ENCODE measurements at regions not wholly inside any gene's neighbourhood (a gene's known extent, or its start where the extent isn't known, plus 50 kb on each side); places are given as distances from the start of the nearest gene placed in this dataset.
"Not testable (repeated sequence)": the region's sequence is repeated elsewhere in the genome, so short reads cannot be mapped to it uniquely, and the experiment has no call there.

DNA sequence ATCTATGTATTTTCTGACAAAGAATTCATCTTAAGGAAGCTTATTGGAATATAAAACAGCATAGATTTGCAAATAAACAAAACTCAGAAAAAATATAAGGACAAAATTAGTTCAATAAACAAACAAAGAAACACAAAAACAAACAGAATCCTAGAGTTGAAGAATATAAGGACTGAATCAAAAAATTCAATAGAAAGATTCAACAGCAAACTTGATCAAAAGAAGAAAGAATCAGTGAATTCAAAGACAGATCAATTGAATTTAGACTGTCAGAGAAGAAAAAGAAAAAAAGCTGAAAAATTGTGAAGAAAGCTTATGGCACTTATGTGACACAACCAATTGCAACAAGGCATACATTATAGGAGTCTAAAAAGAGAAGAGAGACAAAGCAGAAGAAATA lies 770.0 kb upstream of the RGS18 start:
- Histone ChIP-seq H3K4me3 (ENCODE audit: insufficient read depth, low read depth, low read length) (no peak overlapping the region), H3K27me3 (ENCODE audit: control insufficient read depth, insufficient read depth, low read length) (no peaks in the 10 kb centered on the region), H3K36me3 (replicated peaks; ENCODE audit: control insufficient read depth, insufficient read depth, low read length) (no peaks in the 10 kb centered on the region)
- no peak for DNase-seq

GRCh38 chr1:191396622-191397021 lies 761.6 kb upstream of the RGS18 start:
- DNase-seq, result no peak
- H3K36me3 ChIP-seq (replicated peaks; ENCODE audit: control insufficient read depth, insufficient read depth, low read length), result no peaks in the 10 kb centered on the region
- H3K4me3 ChIP-seq (ENCODE audit: insufficient read depth, low read depth, low read length), result no peak overlapping the region
- H3K27me3 ChIP-seq (ENCODE audit: control insufficient read depth, insufficient read depth, low read length), result no peaks in the 10 kb centered on the region

- Histone ChIP-seq H3K36me3 (replicated peaks; ENCODE audit: control insufficient read depth, insufficient read depth, low read length) (no peaks in the 10 kb centered on the region), H3K4me3 (ENCODE audit: insufficient read depth, low read depth, low read length) (no peak overlapping the region), H3K27me3 (ENCODE audit: control insufficient read depth, insufficient read depth, low read length) (no peaks in the 10 kb centered on the region)
- DNase-seq, result no peak
Observed at GRCh38 chr1:191398551-191398950, 759.7 kb upstream of the RGS18 start.

DNA sequence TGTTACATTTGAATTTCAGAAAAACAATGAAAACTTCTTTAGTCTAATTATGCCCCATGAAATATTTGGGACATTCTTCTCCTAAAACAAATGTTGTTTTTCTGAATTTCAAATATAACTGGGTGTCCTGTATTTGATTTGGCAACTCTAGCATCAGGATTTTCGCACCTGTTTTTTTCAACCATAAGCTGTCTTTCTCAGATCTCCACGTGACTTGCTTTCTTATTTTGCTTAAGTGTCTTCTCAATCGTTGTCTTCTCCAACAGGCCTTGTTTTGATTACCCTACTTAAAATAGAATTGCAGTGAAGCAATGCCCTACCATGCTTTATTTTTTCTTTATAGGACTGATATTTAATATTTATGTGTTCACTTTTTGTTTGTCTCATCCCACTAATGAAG lies 752.8 kb upstream of the RGS18 start:
- Histone ChIP-seq H3K27me3 (ENCODE audit: control insufficient read depth, insufficient read depth, low read length) (no peaks in the 10 kb centered on the region), H3K36me3 (replicated peaks; ENCODE audit: control insufficient read depth, insufficient read depth, low read length) (no peaks in the 10 kb centered on the region), H3K4me3 (ENCODE audit: insufficient read depth, low read depth, low read length) (no peak overlapping the region)
- DNase-seq, result no peak

GRCh38 chr1:191414981-191415640 lies 743.2 kb upstream of the RGS18 start:
- no peak for DNase-seq
- no peaks in the 10 kb centered on the region for H3K36me3 ChIP-seq (replicated peaks; ENCODE audit: control insufficient read depth, insufficient read depth, low read length)
- H3K4me3 ChIP-seq (ENCODE audit: insufficient read depth, low read depth, low read length), result no peak overlapping the region
- H3K27me3 ChIP-seq (ENCODE audit: control insufficient read depth, insufficient read depth, low read length), result no peaks in the 10 kb centered on the region

GRCh38 chr1:191419842-191420241 lies 738.4 kb upstream of the RGS18 start:
- Histone ChIP-seq H3K27me3 (ENCODE audit: control insufficient read depth, insufficient read depth, low read length) (no peaks in the 10 kb centered on the region), H3K4me3 (ENCODE audit: insufficient read depth, low read depth, low read length) (no peak overlapping the region), H3K36me3 (replicated peaks; ENCODE audit: control insufficient read depth, insufficient read depth, low read length) (no peaks in the 10 kb centered on the region)
- DNase-seq, result no peak

- Histone ChIP-seq H3K36me3 (replicated peaks; ENCODE audit: control insufficient read depth, insufficient read depth, low read length) (no peaks in the 10 kb centered on the region), H3K27me3 (ENCODE audit: control insufficient read depth, insufficient read depth, low read length) (no peaks in the 10 kb centered on the region), H3K4me3 (ENCODE audit: insufficient read depth, low read depth, low read length) (no peak overlapping the region)
- DNase-seq, result no peak
Observed at GRCh38 chr1:191427593-191427992, 730.7 kb upstream of the RGS18 start.

GRCh38 chr1:191432817-191433216 lies 725.4 kb upstream of the RGS18 start:
- Histone ChIP-seq H3K27me3 (ENCODE audit: control insufficient read depth, insufficient read depth, low read length) (no peaks in the 10 kb centered on the region), H3K36me3 (replicated peaks; ENCODE audit: control insufficient read depth, insufficient read depth, low read length) (no peaks in the 10 kb centered on the region), H3K4me3 (ENCODE audit: insufficient read depth, low read depth, low read length) (no peak overlapping the region)
- no peak for DNase-seq

DNA sequence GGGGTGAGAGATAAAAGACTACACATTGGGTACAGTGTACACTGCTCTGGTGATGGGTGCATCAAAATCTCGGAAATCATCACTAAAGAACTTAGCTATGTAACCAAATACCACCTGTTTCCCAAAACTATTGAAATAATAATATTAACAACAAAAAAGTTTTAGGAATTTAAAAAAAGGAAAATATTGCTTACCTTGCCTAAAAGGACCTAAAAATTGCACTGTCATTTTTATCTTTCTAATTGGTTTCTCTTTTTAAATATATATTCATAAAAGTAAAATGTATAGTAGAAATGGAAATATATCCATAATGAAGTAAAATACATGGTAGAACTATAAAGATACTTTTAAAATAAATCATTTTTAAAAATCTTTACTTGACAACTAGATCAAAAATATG lies 719.3 kb upstream of the RGS18 start:
- no peak overlapping the region for H3K4me3 ChIP-seq (ENCODE audit: insufficient read depth, low read depth, low read length)
- no peaks in the 10 kb centered on the region for H3K36me3 ChIP-seq (replicated peaks; ENCODE audit: control insufficient read depth, insufficient read depth, low read length)
- no peak for DNase-seq
- H3K27me3 ChIP-seq (ENCODE audit: control insufficient read depth, insufficient read depth, low read length), result no peaks in the 10 kb centered on the region

- not testable (repeated sequence) for H3K27me3 ChIP-seq (ENCODE audit: control insufficient read depth, insufficient read depth, low read length); H3K4me3 ChIP-seq (ENCODE audit: insufficient read depth, low read depth, low read length); H3K36me3 ChIP-seq (replicated peaks; ENCODE audit: control insufficient read depth, insufficient read depth, low read length); DNase-seq
Observed at GRCh38 chr1:191448279-191448678, 710.0 kb upstream of the RGS18 start.

- Histone ChIP-seq H3K27me3 (ENCODE audit: control insufficient read depth, insufficient read depth, low read length) (no peaks in the 10 kb centered on the region), H3K36me3 (replicated peaks; ENCODE audit: control insufficient read depth, insufficient read depth, low read length) (no peaks in the 10 kb centered on the region), H3K4me3 (ENCODE audit: insufficient read depth, low read depth, low read length) (no peak overlapping the region)
- DNase-seq, result no peak
Observed at GRCh38 chr1:191452586-191452985, 705.7 kb upstream of the RGS18 start.

GRCh38 chr1:191453487-191453886 lies 704.8 kb upstream of the RGS18 start:
- Histone ChIP-seq H3K27me3 (ENCODE audit: control insufficient read depth, insufficient read depth, low read length) (no peaks in the 10 kb centered on the region), H3K4me3 (ENCODE audit: insufficient read depth, low read depth, low read length) (no peak overlapping the region), H3K36me3 (replicated peaks; ENCODE audit: control insufficient read depth, insufficient read depth, low read length) (no peaks in the 10 kb centered on the region)
- no peak for DNase-seq

DNA sequence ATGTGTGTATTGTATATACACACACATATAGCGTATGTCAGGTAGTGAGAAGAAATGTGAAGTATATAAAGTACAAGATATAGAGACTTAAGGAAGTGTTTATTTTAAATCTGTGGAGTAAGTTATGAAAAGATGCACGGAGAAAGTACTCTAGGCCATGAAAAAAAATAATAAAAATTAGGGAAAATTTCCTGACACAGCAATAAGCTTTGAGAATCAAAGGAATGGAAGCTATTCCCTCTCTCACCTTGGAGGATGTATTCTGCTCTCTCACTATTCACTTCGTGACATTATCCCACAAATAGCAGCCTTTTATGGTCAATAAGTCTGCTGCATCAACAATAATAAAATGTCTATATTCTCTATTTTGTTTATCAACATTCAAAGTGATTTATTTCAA lies 700.4 kb upstream of the RGS18 start:
- no peaks in the 10 kb centered on the region for H3K27me3 ChIP-seq (ENCODE audit: control insufficient read depth, insufficient read depth, low read length)
- no peak overlapping the region for H3K4me3 ChIP-seq (ENCODE audit: insufficient read depth, low read depth, low read length)
- H3K36me3 ChIP-seq (replicated peaks; ENCODE audit: control insufficient read depth, insufficient read depth, low read length), result no peaks in the 10 kb centered on the region
- no peak for DNase-seq

DNA sequence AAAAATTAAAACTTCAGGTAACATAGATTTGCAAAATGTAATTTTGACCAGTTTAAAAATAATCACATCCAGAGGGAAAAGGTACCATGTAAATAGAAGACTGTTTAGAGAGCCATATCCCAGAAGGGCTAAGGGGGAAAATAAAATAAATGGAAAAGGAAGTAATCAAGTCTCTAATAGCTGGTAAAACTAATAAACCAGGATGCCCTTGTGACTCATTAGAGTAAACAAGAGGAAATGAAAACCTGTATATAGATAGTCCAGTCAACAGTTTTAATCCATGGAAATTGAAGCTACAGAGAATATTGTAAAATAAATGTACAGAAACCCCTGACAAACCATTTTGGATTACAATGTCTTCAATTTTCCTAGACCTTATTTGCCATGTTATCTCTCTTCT lies 698.0 kb upstream of the RGS18 start:
- Histone ChIP-seq H3K4me3 (ENCODE audit: insufficient read depth, low read depth, low read length) (no peak overlapping the region), H3K36me3 (replicated peaks; ENCODE audit: control insufficient read depth, insufficient read depth, low read length) (no peaks in the 10 kb centered on the region), H3K27me3 (ENCODE audit: control insufficient read depth, insufficient read depth, low read length) (no peaks in the 10 kb centered on the region)
- no peak for DNase-seq

GRCh38 chr1:191483988-191484387 lies 674.3 kb upstream of the RGS18 start:
- DNase-seq, result no peak
- no peaks in the 10 kb centered on the region for H3K36me3 ChIP-seq (replicated peaks; ENCODE audit: control insufficient read depth, insufficient read depth, low read length)

GRCh38 chr1:191490303-191490702 lies 668.0 kb upstream of the RGS18 start:
- Histone ChIP-seq H3K27me3 (ENCODE audit: control insufficient read depth, insufficient read depth, low read length) (no peaks in the 10 kb centered on the region), H3K36me3 (replicated peaks; ENCODE audit: control insufficient read depth, insufficient read depth, low read length) (no peaks in the 10 kb centered on the region), H3K4me3 (ENCODE audit: insufficient read depth, low read depth, low read length) (no peak overlapping the region)
- no peak for DNase-seq

More at GRCh38 chr1:191483988-191484387, 674.3 kb upstream of the RGS18 start:
- Histone ChIP-seq H3K4me3 (ENCODE audit: insufficient read depth, low read depth, low read length) (no peak overlapping the region), H3K27me3 (ENCODE audit: control insufficient read depth, insufficient read depth, low read length) (no peaks in the 10 kb centered on the region)

Measured in H7 (cell line).